ENCODE measurements at regions not wholly inside any gene's neighbourhood (a gene's known extent, or its start where the extent isn't known, plus 50 kb on each side); places are given as distances from the start of the nearest gene placed in this dataset.

- no peaks in the 10 kb centered on the region for H3K79me2 ChIP-seq (ENCODE audit: control insufficient read depth, insufficient read depth, low read length, unreplicated experiment)
- no peaks in the 10 kb centered on the region for H3K4me1 ChIP-seq (ENCODE audit: control insufficient read depth, insufficient read depth, low read length, unreplicated experiment)
- no peak overlapping the region for H3K27ac ChIP-seq (ENCODE audit: low read depth, low read length)
- H2AFZ ChIP-seq (ENCODE audit: low read length, unreplicated experiment), result no peak overlapping the region
- H3K4me3 ChIP-seq (ENCODE audit: low read depth, low read length), result no peak overlapping the region
- H3K27me3 ChIP-seq (ENCODE audit: insufficient read depth, low read length), result peaks cover 20% of the 10 kb centered on the region; the same call in 1 of the 2 replicates
- no peaks in the 10 kb centered on the region for H3K36me3 ChIP-seq (ENCODE audit: insufficient read depth, low read length)
Measured at GRCh38 chr15:79535536-79535935, 103.4 kb downstream of the MINAR1 start.

GRCh38 chr15:79538527-79538926, 106.4 kb downstream of the MINAR1 start:
- no peak overlapping the region for H3K4me3 ChIP-seq (ENCODE audit: low read depth, low read length)
- no peaks in the 10 kb centered on the region for H3K4me1 ChIP-seq (ENCODE audit: control insufficient read depth, insufficient read depth, low read length, unreplicated experiment)
- H2AFZ ChIP-seq (ENCODE audit: low read length, unreplicated experiment), result no peak overlapping the region
- H3K27me3 ChIP-seq (ENCODE audit: insufficient read depth, low read length), result peaks cover 11% of the 10 kb centered on the region
- H3K27ac ChIP-seq (ENCODE audit: low read depth, low read length), result no peak overlapping the region
- no peaks in the 10 kb centered on the region for H3K36me3 ChIP-seq (ENCODE audit: insufficient read depth, low read length)
- H3K79me2 ChIP-seq (ENCODE audit: control insufficient read depth, insufficient read depth, low read length, unreplicated experiment), result no peaks in the 10 kb centered on the region

- no peak overlapping the region for H3K4me3 ChIP-seq (ENCODE audit: low read depth, low read length)
- no peak overlapping the region for H3K27ac ChIP-seq (ENCODE audit: low read depth, low read length)
Measured at GRCh38 chr15:79539401-79539800, 107.3 kb downstream of the MINAR1 start.

GRCh38 chr15:79540551-79540950, 108.4 kb downstream of the MINAR1 start:
- no peaks in the 10 kb centered on the region for H3K79me2 ChIP-seq (ENCODE audit: control insufficient read depth, insufficient read depth, low read length, unreplicated experiment)
- H3K27me3 ChIP-seq (ENCODE audit: insufficient read depth, low read length), result no peaks in the 10 kb centered on the region; the same call in 1 of the 2 replicates
- H2AFZ ChIP-seq (ENCODE audit: low read length, unreplicated experiment), result no peak overlapping the region
- H3K36me3 ChIP-seq (ENCODE audit: insufficient read depth, low read length), result no peaks in the 10 kb centered on the region
- H3K27ac ChIP-seq (ENCODE audit: low read depth, low read length), result no peak overlapping the region
- no peak overlapping the region for H3K4me3 ChIP-seq (ENCODE audit: low read depth, low read length)
- H3K4me1 ChIP-seq (ENCODE audit: control insufficient read depth, insufficient read depth, low read length, unreplicated experiment), result no peaks in the 10 kb centered on the region

More at GRCh38 chr15:79539401-79539800, 107.3 kb downstream of the MINAR1 start:
- H3K79me2 ChIP-seq (ENCODE audit: control insufficient read depth, insufficient read depth, low read length, unreplicated experiment), result no peaks in the 10 kb centered on the region
- H2AFZ ChIP-seq (ENCODE audit: low read length, unreplicated experiment), result no peak overlapping the region
- no peaks in the 10 kb centered on the region for H3K36me3 ChIP-seq (ENCODE audit: insufficient read depth, low read length)
- peaks cover 6% of the 10 kb centered on the region for H3K27me3 ChIP-seq (ENCODE audit: insufficient read depth, low read length)
- no peaks in the 10 kb centered on the region for H3K4me1 ChIP-seq (ENCODE audit: control insufficient read depth, insufficient read depth, low read length, unreplicated experiment)

- Histone ChIP-seq H3K27ac (ENCODE audit: low read depth, low read length) (no peak overlapping the region), H3K36me3 (ENCODE audit: insufficient read depth, low read length) (no peaks in the 10 kb centered on the region), H3K4me1 (ENCODE audit: control insufficient read depth, insufficient read depth, low read length, unreplicated experiment) (no peaks in the 10 kb centered on the region), H3K27me3 (ENCODE audit: insufficient read depth, low read length) (no peaks in the 10 kb centered on the region; the same call in 1 of the 2 replicates), H3K79me2 (ENCODE audit: control insufficient read depth, insufficient read depth, low read length, unreplicated experiment) (no peaks in the 10 kb centered on the region), H2AFZ (ENCODE audit: low read length, unreplicated experiment) (no peak overlapping the region), H3K4me3 (ENCODE audit: low read depth, low read length) (no peak overlapping the region)
Measured at GRCh38 chr15:79541196-79541595, 109.1 kb downstream of the MINAR1 start.

GRCh38 chr15:79543097-79543496, 111.0 kb downstream of the MINAR1 start:
- H3K4me1 ChIP-seq (ENCODE audit: control insufficient read depth, insufficient read depth, low read length, unreplicated experiment), result no peaks in the 10 kb centered on the region
- H3K79me2 ChIP-seq (ENCODE audit: control insufficient read depth, insufficient read depth, low read length, unreplicated experiment), result no peaks in the 10 kb centered on the region
- no peak overlapping the region for H2AFZ ChIP-seq (ENCODE audit: low read length, unreplicated experiment)

GRCh38 chr15:79549196-79549595, 117.1 kb downstream of the MINAR1 start:
- Histone ChIP-seq H3K36me3 (ENCODE audit: insufficient read depth, low read length) (no peaks in the 10 kb centered on the region), H3K79me2 (ENCODE audit: control insufficient read depth, insufficient read depth, low read length, unreplicated experiment) (no peaks in the 10 kb centered on the region), H2AFZ (ENCODE audit: low read length, unreplicated experiment) (no peak overlapping the region), H3K4me1 (ENCODE audit: control insufficient read depth, insufficient read depth, low read length, unreplicated experiment) (no peaks in the 10 kb centered on the region), H3K4me3 (ENCODE audit: low read depth, low read length) (no peak overlapping the region), H3K27ac (ENCODE audit: low read depth, low read length) (no peak overlapping the region), H3K27me3 (ENCODE audit: insufficient read depth, low read length) (peaks cover 36% of the 10 kb centered on the region)

More at GRCh38 chr15:79543097-79543496, 111.0 kb downstream of the MINAR1 start:
- Histone ChIP-seq H3K4me3 (ENCODE audit: low read depth, low read length) (no peak overlapping the region), H3K27me3 (ENCODE audit: insufficient read depth, low read length) (no peaks in the 10 kb centered on the region; the same call in none of the 2 replicates), H3K27ac (ENCODE audit: low read depth, low read length) (no peak overlapping the region), H3K36me3 (ENCODE audit: insufficient read depth, low read length) (no peaks in the 10 kb centered on the region)

- no peaks in the 10 kb centered on the region for H3K79me2 ChIP-seq (ENCODE audit: control insufficient read depth, insufficient read depth, low read length, unreplicated experiment)
- H3K36me3 ChIP-seq (ENCODE audit: insufficient read depth, low read length), result no peaks in the 10 kb centered on the region
- no peak overlapping the region for H3K4me3 ChIP-seq (ENCODE audit: low read depth, low read length)
- H3K4me1 ChIP-seq (ENCODE audit: control insufficient read depth, insufficient read depth, low read length, unreplicated experiment), result no peaks in the 10 kb centered on the region
- H3K27ac ChIP-seq (ENCODE audit: low read depth, low read length), result no peak overlapping the region
- peaks cover 22% of the 10 kb centered on the region for H3K27me3 ChIP-seq (ENCODE audit: insufficient read depth, low read length)
- H2AFZ ChIP-seq (ENCODE audit: low read length, unreplicated experiment), result no peak overlapping the region
Measured at GRCh38 chr15:79560384-79560783, 128.2 kb downstream of the MINAR1 start.

- Histone ChIP-seq H3K27ac (ENCODE audit: low read depth, low read length) (no peak overlapping the region), H3K4me3 (ENCODE audit: low read depth, low read length) (no peak overlapping the region), H3K27me3 (ENCODE audit: insufficient read depth, low read length) (peaks cover 26% of the 10 kb centered on the region), H2AFZ (ENCODE audit: low read length, unreplicated experiment) (no peak overlapping the region), H3K79me2 (ENCODE audit: control insufficient read depth, insufficient read depth, low read length, unreplicated experiment) (no peaks in the 10 kb centered on the region), H3K36me3 (ENCODE audit: insufficient read depth, low read length) (no peaks in the 10 kb centered on the region), H3K4me1 (ENCODE audit: control insufficient read depth, insufficient read depth, low read length, unreplicated experiment) (no peaks in the 10 kb centered on the region)
Measured at GRCh38 chr15:79561982-79562381, 129.8 kb downstream of the MINAR1 start.

- Histone ChIP-seq H3K79me2 (ENCODE audit: control insufficient read depth, insufficient read depth, low read length, unreplicated experiment) (no peaks in the 10 kb centered on the region), H3K27ac (ENCODE audit: low read depth, low read length) (no peak overlapping the region), H3K4me1 (ENCODE audit: control insufficient read depth, insufficient read depth, low read length, unreplicated experiment) (no peaks in the 10 kb centered on the region), H3K36me3 (ENCODE audit: insufficient read depth, low read length) (no peaks in the 10 kb centered on the region), H3K27me3 (ENCODE audit: insufficient read depth, low read length) (peaks cover 28% of the 10 kb centered on the region), H3K4me3 (ENCODE audit: low read depth, low read length) (no peak overlapping the region), H2AFZ (ENCODE audit: low read length, unreplicated experiment) (no peak overlapping the region)
Measured at GRCh38 chr15:79562403-79562815, 130.3 kb downstream of the MINAR1 start.

GRCh38 chr15:79562899-79563298, 130.8 kb downstream of the MINAR1 start:
- Histone ChIP-seq H3K4me3 (ENCODE audit: low read depth, low read length) (no peak overlapping the region), H3K36me3 (ENCODE audit: insufficient read depth, low read length) (no peaks in the 10 kb centered on the region), H3K27ac (ENCODE audit: low read depth, low read length) (no peak overlapping the region), H2AFZ (ENCODE audit: low read length, unreplicated experiment) (no peak overlapping the region), H3K27me3 (ENCODE audit: insufficient read depth, low read length) (peaks cover 33% of the 10 kb centered on the region), H3K79me2 (ENCODE audit: control insufficient read depth, insufficient read depth, low read length, unreplicated experiment) (no peaks in the 10 kb centered on the region), H3K4me1 (ENCODE audit: control insufficient read depth, insufficient read depth, low read length, unreplicated experiment) (no peaks in the 10 kb centered on the region)
